ENCODE measurements at regions not wholly inside any gene's neighbourhood (a gene's known extent, or its start where the extent isn't known, plus 50 kb on each side); places are given as distances from the start of the nearest gene placed in this dataset.

GRCh38 chr18:45496741-45497140 is 118.5 kb upstream of the SLC14A2 start:
- ATAC-seq (ENCODE audit: low FRiP score) = no peak
- Histone ChIP-seq H3K4me1 (ENCODE audit: control insufficient read depth in 1 of 2, insufficient read depth in 2 of 2, low read length in 2 of 2) (no peaks in the 10 kb centered on the region), H3K27ac (ENCODE audit: low read depth in 1 of 2, low read length in 2 of 2) (no peak overlapping the region), H3K9me3 (ENCODE audit: control insufficient read depth, low read length) (no peaks in the 10 kb centered on the region), H3K4me3 (ENCODE audit: low read length in 2 of 2) (no peak overlapping the region), H3K36me3 (ENCODE audit: control insufficient read depth in 1 of 2, insufficient read depth in 2 of 2, low read length in 1 of 2) (no peaks in the 10 kb centered on the region), H3K27me3 (ENCODE audit: control insufficient read depth in 1 of 2, insufficient read depth in 2 of 2, low read length in 1 of 2) (no peaks in the 10 kb centered on the region)
- 94 to 100% methylated on average over 1 of the region's 1 CpG for WGBS, 2 donors
- intact Hi-C loops (cut with DNase I) = no loop called here
- DNase-seq = no peak

GRCh38 chr18:45497595-45498286 is 117.5 kb upstream of the SLC14A2 start:
- Histone ChIP-seq H3K27me3 (ENCODE audit: control insufficient read depth in 1 of 2, insufficient read depth in 2 of 2, low read length in 1 of 2) (no peaks in the 10 kb centered on the region), H3K36me3 (ENCODE audit: control insufficient read depth in 1 of 2, insufficient read depth in 2 of 2, low read length in 1 of 2) (no peaks in the 10 kb centered on the region), H3K4me1 (ENCODE audit: control insufficient read depth in 1 of 2, insufficient read depth in 2 of 2, low read length in 2 of 2) (no peaks in the 10 kb centered on the region), H3K9me3 (ENCODE audit: control insufficient read depth, low read length) (no peaks in the 10 kb centered on the region), H3K27ac (ENCODE audit: low read depth in 1 of 2, low read length in 2 of 2) (no peak overlapping the region), H3K4me3 (ENCODE audit: low read length in 2 of 2) (no peak overlapping the region)
- intact Hi-C loops (cut with DNase I) = no loop called here
- no peak for DNase-seq
- ATAC-seq (ENCODE audit: low FRiP score) = no peak
- WGBS, 2 donors = 76 to 78% methylated on average over 5 of the region's 5 CpGs

- ATAC-seq (ENCODE audit: low FRiP score) = no peak
- 31 to 36% methylated on average over 4 of the region's 4 CpGs for WGBS, 2 donors
- intact Hi-C loops (cut with DNase I) = no loop called here
Observed at GRCh38 chr18:45498287-45498658, 117.0 kb upstream of the SLC14A2 start.

GRCh38 chr18:45503990-45504389 is 111.3 kb upstream of the SLC14A2 start:
- Histone ChIP-seq H3K9me3 (ENCODE audit: control insufficient read depth, low read length) (no peaks in the 10 kb centered on the region), H3K27ac (ENCODE audit: low read depth in 1 of 2, low read length in 2 of 2) (no peak overlapping the region), H3K27me3 (ENCODE audit: control insufficient read depth in 1 of 2, insufficient read depth in 2 of 2, low read length in 1 of 2) (no peaks in the 10 kb centered on the region), H3K4me1 (ENCODE audit: control insufficient read depth in 1 of 2, insufficient read depth in 2 of 2, low read length in 2 of 2) (peaks cover 2 to 5% of the 10 kb centered on the region in 2 donors), H3K36me3 (ENCODE audit: control insufficient read depth in 1 of 2, insufficient read depth in 2 of 2, low read length in 1 of 2) (no peaks in the 10 kb centered on the region), H3K4me3 (ENCODE audit: low read length in 2 of 2) (no peak overlapping the region)
- intact Hi-C loops (cut with DNase I) = no loop called here
- ATAC-seq (ENCODE audit: low FRiP score) (no peak), DNase-seq (no peak)
- WGBS, 2 donors = 20 to 23% methylated on average over 3 of the region's 3 CpGs

More at GRCh38 chr18:45498287-45498658, 117.0 kb upstream of the SLC14A2 start:
- H3K27ac ChIP-seq (ENCODE audit: low read depth in 1 of 2, low read length in 2 of 2) = no peak overlapping the region
- H3K4me3 ChIP-seq (ENCODE audit: low read length in 2 of 2) = no peak overlapping the region
- H3K27me3 ChIP-seq (ENCODE audit: control insufficient read depth in 1 of 2, insufficient read depth in 2 of 2, low read length in 1 of 2) = no peaks in the 10 kb centered on the region
- no peaks in the 10 kb centered on the region for H3K36me3 ChIP-seq (ENCODE audit: control insufficient read depth in 1 of 2, insufficient read depth in 2 of 2, low read length in 1 of 2)
- DNase-seq = no peak
- H3K9me3 ChIP-seq (ENCODE audit: control insufficient read depth, low read length) = no peaks in the 10 kb centered on the region
- H3K4me1 ChIP-seq (ENCODE audit: control insufficient read depth in 1 of 2, insufficient read depth in 2 of 2, low read length in 2 of 2) = no peaks in the 10 kb centered on the region

- Histone ChIP-seq H3K4me1 (ENCODE audit: control insufficient read depth in 1 of 2, insufficient read depth in 2 of 2, low read length in 2 of 2) (peaks cover 2 to 5% of the 10 kb centered on the region in 2 donors), H3K27ac (ENCODE audit: low read depth in 1 of 2, low read length in 2 of 2) (no peak overlapping the region), H3K9me3 (ENCODE audit: control insufficient read depth, low read length) (no peaks in the 10 kb centered on the region), H3K4me3 (ENCODE audit: low read length in 2 of 2) (no peak overlapping the region), H3K36me3 (ENCODE audit: control insufficient read depth in 1 of 2, insufficient read depth in 2 of 2, low read length in 1 of 2) (no peaks in the 10 kb centered on the region), H3K27me3 (ENCODE audit: control insufficient read depth in 1 of 2, insufficient read depth in 2 of 2, low read length in 1 of 2) (no peaks in the 10 kb centered on the region)
- DNase-seq (no peak), ATAC-seq (ENCODE audit: low FRiP score) (no peak)
- intact Hi-C loops (cut with DNase I) = no loop called here
- 43 to 62% methylated on average over 12 of the region's 12 CpGs for WGBS, 2 donors
Observed at GRCh38 chr18:45505497-45506206, 109.6 kb upstream of the SLC14A2 start.

GRCh38 chr18:45506951-45507350 is 108.3 kb upstream of the SLC14A2 start:
- H3K36me3 ChIP-seq (ENCODE audit: control insufficient read depth in 1 of 2, insufficient read depth in 2 of 2, low read length in 1 of 2) = no peaks in the 10 kb centered on the region
- no peak for ATAC-seq (ENCODE audit: low FRiP score)
- H3K9me3 ChIP-seq (ENCODE audit: control insufficient read depth, low read length) = no peaks in the 10 kb centered on the region
- intact Hi-C loops (cut with DNase I) = no loop called here
- H3K4me1 ChIP-seq (ENCODE audit: control insufficient read depth in 1 of 2, insufficient read depth in 2 of 2, low read length in 2 of 2) = peaks cover 2 to 5% of the 10 kb centered on the region in 2 donors
- H3K27me3 ChIP-seq (ENCODE audit: control insufficient read depth in 1 of 2, insufficient read depth in 2 of 2, low read length in 1 of 2) = no peaks in the 10 kb centered on the region
- H3K4me3 ChIP-seq (ENCODE audit: low read length in 2 of 2) = no peak overlapping the region
- no peak overlapping the region for H3K27ac ChIP-seq (ENCODE audit: low read depth in 1 of 2, low read length in 2 of 2)
- DNase-seq = no peak
- WGBS, 2 donors = 96% methylated on average over 4 of the region's 4 CpGs

GRCh38 chr18:45509535-45509934 is 105.7 kb upstream of the SLC14A2 start:
- Histone ChIP-seq H3K9me3 (ENCODE audit: control insufficient read depth, low read length) (no peaks in the 10 kb centered on the region), H3K4me1 (ENCODE audit: control insufficient read depth in 1 of 2, insufficient read depth in 2 of 2, low read length in 2 of 2) (no peaks in the 10 kb centered on the region), H3K27ac (ENCODE audit: low read depth in 1 of 2, low read length in 2 of 2) (no peak overlapping the region), H3K27me3 (ENCODE audit: control insufficient read depth in 1 of 2, insufficient read depth in 2 of 2, low read length in 1 of 2) (no peaks in the 10 kb centered on the region), H3K4me3 (ENCODE audit: low read length in 2 of 2) (no peak overlapping the region), H3K36me3 (ENCODE audit: control insufficient read depth in 1 of 2, insufficient read depth in 2 of 2, low read length in 1 of 2) (no peaks in the 10 kb centered on the region)
- DNase-seq (no peak), ATAC-seq (ENCODE audit: low FRiP score) (no peak)
- 70 to 75% methylated on average over 4 of the region's 4 CpGs for WGBS, 2 donors
- intact Hi-C loops (cut with DNase I) = no loop called here

GRCh38 chr18:45510656-45511055 is 104.6 kb upstream of the SLC14A2 start:
- Histone ChIP-seq H3K36me3 (ENCODE audit: control insufficient read depth in 1 of 2, insufficient read depth in 2 of 2, low read length in 1 of 2) (no peaks in the 10 kb centered on the region), H3K4me3 (ENCODE audit: low read length in 2 of 2) (no peak overlapping the region), H3K27ac (ENCODE audit: low read depth in 1 of 2, low read length in 2 of 2) (no peak overlapping the region), H3K27me3 (ENCODE audit: control insufficient read depth in 1 of 2, insufficient read depth in 2 of 2, low read length in 1 of 2) (no peaks in the 10 kb centered on the region), H3K4me1 (ENCODE audit: control insufficient read depth in 1 of 2, insufficient read depth in 2 of 2, low read length in 2 of 2) (no peaks in the 10 kb centered on the region), H3K9me3 (ENCODE audit: control insufficient read depth, low read length) (no peaks in the 10 kb centered on the region)
- no peak for DNase-seq
- no peak for ATAC-seq (ENCODE audit: low FRiP score)
- 72 to 85% methylated on average over 3 of the region's 3 CpGs for WGBS, 2 donors
- intact Hi-C loops (cut with DNase I) = no loop called here

GRCh38 chr18:45512363-45512953 is 102.8 kb upstream of the SLC14A2 start:
- 72 to 79% methylated on average over 5 of the region's 5 CpGs for WGBS, 2 donors
- no peak for ATAC-seq (ENCODE audit: low FRiP score)

More at GRCh38 chr18:45512363-45512953, 102.8 kb upstream of the SLC14A2 start:
- H3K9me3 ChIP-seq (ENCODE audit: control insufficient read depth, low read length) = no peaks in the 10 kb centered on the region
- H3K36me3 ChIP-seq (ENCODE audit: control insufficient read depth in 1 of 2, insufficient read depth in 2 of 2, low read length in 1 of 2) = no peaks in the 10 kb centered on the region
- DNase-seq = no peak
- intact Hi-C loops (cut with DNase I) = no loop called here
- H3K27me3 ChIP-seq (ENCODE audit: control insufficient read depth in 1 of 2, insufficient read depth in 2 of 2, low read length in 1 of 2) = no peaks in the 10 kb centered on the region
- peaks cover 6 to 8% of the 10 kb centered on the region in 2 donors for H3K4me1 ChIP-seq (ENCODE audit: control insufficient read depth in 1 of 2, insufficient read depth in 2 of 2, low read length in 2 of 2)
- no peak overlapping the region for H3K4me3 ChIP-seq (ENCODE audit: low read length in 2 of 2)
- H3K27ac ChIP-seq (ENCODE audit: low read depth in 1 of 2, low read length in 2 of 2) = no peak overlapping the region

All from aorta (tissue), 5 donors.